ENCODE measurements at regions not wholly inside any gene's neighbourhood (a gene's known extent, or its start where the extent isn't known, plus 50 kb on each side); places are given as distances from the start of the nearest gene placed in this dataset.

DNA sequence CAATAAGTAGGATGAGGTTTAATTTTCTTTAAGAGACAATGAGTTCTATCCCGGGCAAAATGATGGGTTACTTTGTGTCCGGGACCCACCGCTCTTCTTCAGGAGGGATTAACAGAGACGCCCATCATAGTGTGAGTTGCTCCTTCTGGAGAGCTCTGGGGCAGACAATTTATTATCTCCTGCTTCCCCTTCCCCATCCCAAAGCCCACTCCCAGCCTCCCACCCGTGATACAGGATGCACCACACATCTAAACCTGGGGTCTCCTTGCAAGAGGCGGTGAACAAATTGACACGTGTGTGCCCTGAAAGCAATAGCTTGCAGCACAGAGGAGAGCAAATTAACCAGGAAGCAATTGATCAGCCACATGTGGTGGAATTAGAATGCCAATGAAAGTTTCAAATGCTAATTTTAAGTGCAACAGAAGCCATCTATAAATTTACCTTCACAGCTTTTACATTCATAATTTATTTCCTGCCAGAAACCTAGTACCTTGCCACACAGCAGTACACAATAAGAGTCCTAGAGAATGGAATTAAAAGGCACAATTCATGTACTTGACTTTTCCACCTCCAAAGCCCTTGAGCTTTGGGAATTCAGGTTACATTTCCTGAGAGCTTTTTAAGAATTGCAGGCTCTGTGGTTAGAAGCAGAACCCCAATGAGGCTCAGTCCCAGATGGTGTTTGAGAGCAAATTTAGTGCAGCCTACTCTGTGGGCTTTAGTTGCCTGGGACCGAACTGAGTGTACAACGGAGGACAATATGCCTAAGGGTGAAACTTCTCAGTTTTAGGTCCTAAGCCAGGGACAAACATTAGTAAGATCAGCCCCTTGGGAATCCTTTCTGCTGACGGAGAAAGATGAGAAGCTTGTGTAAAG lies 399.6 kb downstream of the MED10 start:
- TF ChIP-seq, protein P1, sequence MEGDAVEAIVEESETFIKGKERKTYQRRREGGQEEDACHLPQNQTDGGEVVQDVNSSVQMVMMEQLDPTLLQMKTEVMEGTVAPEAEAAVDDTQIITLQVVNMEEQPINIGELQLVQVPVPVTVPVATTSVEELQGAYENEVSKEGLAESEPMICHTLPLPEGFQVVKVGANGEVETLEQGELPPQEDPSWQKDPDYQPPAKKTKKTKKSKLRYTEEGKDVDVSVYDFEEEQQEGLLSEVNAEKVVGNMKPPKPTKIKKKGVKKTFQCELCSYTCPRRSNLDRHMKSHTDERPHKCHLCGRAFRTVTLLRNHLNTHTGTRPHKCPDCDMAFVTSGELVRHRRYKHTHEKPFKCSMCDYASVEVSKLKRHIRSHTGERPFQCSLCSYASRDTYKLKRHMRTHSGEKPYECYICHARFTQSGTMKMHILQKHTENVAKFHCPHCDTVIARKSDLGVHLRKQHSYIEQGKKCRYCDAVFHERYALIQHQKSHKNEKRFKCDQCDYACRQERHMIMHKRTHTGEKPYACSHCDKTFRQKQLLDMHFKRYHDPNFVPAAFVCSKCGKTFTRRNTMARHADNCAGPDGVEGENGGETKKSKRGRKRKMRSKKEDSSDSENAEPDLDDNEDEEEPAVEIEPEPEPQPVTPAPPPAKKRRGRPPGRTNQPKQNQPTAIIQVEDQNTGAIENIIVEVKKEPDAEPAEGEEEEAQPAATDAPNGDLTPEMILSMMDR (IDR thresholded peaks at IDR 0.05): no peak
- TF ChIP-seq POLR2A (IDR thresholded peaks at IDR 0.05): no peak

All from Peyer's patch (tissue), 4 donors.